A673 (cell line): ENCODE measurements at regions not wholly inside any gene's neighbourhood (a gene's known extent, or its start where the extent isn't known, plus 50 kb on each side); places are given as distances from the start of the nearest gene placed in this dataset.

ENCODE experiments used
- BruUV-seq: library from RNA; stranded (reverse); fragments of 400-500 nt; replicated peaks from 2 replicates; lab custom pipeline; 2021; lab: Mats Ljungman, UMichigan
- CTCF ChIA-PET: fragments of 300-600 bp; sonication (Branson Sonifier 250); formaldehyde crosslinking; loops from one replicate; lab custom pipeline; 2022; ENCODE audit warnings: antibody characterized with exemption; lab: Charles Lee
- POLR2A ChIA-PET: fragments of 300-600 bp; sonication (Branson Sonifier 250); formaldehyde crosslinking; loops from one replicate; lab custom pipeline; 2022; ENCODE audit warnings: antibody characterized with exemption; ENCODE audit not compliant: low non-redundant PET; lab: Charles Lee
- DNase-seq: peaks from one replicate; pipeline ENCODE4 v3.0.0-alpha.2; 2015; ENCODE audit warnings: low spot score
- H3K27ac ChIP-seq: fragments of 200-600 bp; sonication (generic); 2 replicates; pipeline ENCODE4 v1.5.1; 2016; ENCODE audit warnings: mixed run types, low read depth, mild to moderate bottlenecking, mixed read lengths, antibody characterized with exemption, low read length; ENCODE audit not compliant: poor library complexity, severe bottlenecking
- H3K27me3 ChIP-seq: fragments of 200-600 bp; sonication (generic); replicated peaks from 2 replicates; pipeline ENCODE4 v1.6.1; 2017; ENCODE audit warnings: mixed run types, low read depth, mild to moderate bottlenecking, mixed read lengths, antibody characterized with exemption, low read length; ENCODE audit not compliant: insufficient read depth, poor library complexity
- H3K36me3 ChIP-seq: fragments of 200-600 bp; sonication (generic); 2 replicates; pipeline ENCODE4 v1.6.1; 2016; ENCODE audit warnings: mixed run types, mild to moderate bottlenecking, mixed read lengths, antibody characterized with exemption, low read length; ENCODE audit not compliant: insufficient read depth, poor library complexity, severe bottlenecking
- H3K4me1 ChIP-seq: fragments of 200-600 bp; sonication (generic); 2 replicates; pipeline ENCODE4 v1.6.1; 2017; ENCODE audit warnings: mixed run types, mild to moderate bottlenecking, mixed read lengths, antibody characterized with exemption, low read length; ENCODE audit not compliant: insufficient read depth, poor library complexity, severe bottlenecking
- H3K4me3 ChIP-seq: fragments of 200-600 bp; sonication (generic); 2 replicates; pipeline ENCODE4 v1.5.1; 2016; ENCODE audit warnings: low read depth, mixed run types, mild to moderate bottlenecking, mixed read lengths, low read length; ENCODE audit not compliant: poor library complexity, severe bottlenecking
- H3K9me3 ChIP-seq: fragments of 200-600 bp; sonication (generic); 2 replicates; pipeline ENCODE4 v1.6.1; 2016; ENCODE audit warnings: mixed run types, low read depth, mild to moderate bottlenecking, mixed read lengths, antibody characterized with exemption, low read length; ENCODE audit not compliant: poor library complexity, severe bottlenecking
- EZH2 ChIP-seq: fragments of 200-600 bp; sonication (generic); IDR thresholded peaks from 2 replicates; pipeline ENCODE4 v1.6.1; 2017; ENCODE audit warnings: borderline replicate concordance, low read depth, mild to moderate bottlenecking, mixed read lengths, antibody characterized with exemption, low read length; ENCODE audit not compliant: poor library complexity, severe bottlenecking
- intact Hi-C: fragments of 100-400 bp; cut with micrococcal nuclease; formaldehyde crosslinking; loops from one replicate; pipeline ENCODE4 v1.10.0; 2022; ENCODE audit not compliant: unreplicated experiment
- TF ChIP-seq, protein P1 (sequence below): fragments of 300-800, 200-600 bp; sonication (generic); conservative IDR thresholded peaks from 2 replicates; pipeline ENCODE4 v1.5.1; 2017; ENCODE audit warnings: low read depth, mild to moderate bottlenecking, antibody characterized with exemption, low read length, moderate library complexity, mixed read lengths

DNA sequence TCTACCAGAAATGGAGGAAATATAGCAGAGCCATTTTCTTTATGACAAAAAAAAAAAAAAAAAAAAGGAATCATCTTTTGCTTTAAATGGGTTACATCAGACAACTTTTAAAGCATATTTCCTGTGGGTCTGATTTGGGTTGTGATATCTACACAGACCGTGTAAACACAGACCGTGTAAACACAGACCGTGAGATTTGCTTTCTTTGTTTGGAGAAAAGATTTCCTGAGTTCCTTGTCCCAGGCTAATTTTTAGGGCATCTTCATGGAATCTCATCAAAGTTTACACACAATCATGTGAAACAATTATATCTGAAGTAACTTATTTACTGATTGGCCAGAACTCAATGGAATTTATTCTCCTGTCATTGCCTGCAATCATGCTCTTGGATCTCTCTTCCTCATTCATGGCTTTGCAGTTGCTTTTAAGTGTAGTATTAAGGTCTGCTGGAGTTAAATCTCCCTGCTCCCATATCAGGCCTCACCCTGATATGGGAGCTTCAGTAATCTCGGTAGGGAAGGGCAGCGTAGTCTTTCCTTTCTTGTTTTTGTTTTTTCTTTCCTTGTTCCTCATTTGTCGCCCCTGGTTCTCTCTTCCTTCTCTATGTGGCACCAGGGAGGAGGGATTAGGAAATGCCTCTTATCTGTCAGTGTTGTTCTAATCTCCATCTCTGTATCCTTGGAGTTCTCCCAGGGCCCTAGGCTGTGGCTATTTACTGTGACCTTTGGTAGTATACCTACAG lies 248.6 kb upstream of the JADE1 start:
- H3K36me3 ChIP-seq = no peaks in the 10 kb centered on the region

DNA sequence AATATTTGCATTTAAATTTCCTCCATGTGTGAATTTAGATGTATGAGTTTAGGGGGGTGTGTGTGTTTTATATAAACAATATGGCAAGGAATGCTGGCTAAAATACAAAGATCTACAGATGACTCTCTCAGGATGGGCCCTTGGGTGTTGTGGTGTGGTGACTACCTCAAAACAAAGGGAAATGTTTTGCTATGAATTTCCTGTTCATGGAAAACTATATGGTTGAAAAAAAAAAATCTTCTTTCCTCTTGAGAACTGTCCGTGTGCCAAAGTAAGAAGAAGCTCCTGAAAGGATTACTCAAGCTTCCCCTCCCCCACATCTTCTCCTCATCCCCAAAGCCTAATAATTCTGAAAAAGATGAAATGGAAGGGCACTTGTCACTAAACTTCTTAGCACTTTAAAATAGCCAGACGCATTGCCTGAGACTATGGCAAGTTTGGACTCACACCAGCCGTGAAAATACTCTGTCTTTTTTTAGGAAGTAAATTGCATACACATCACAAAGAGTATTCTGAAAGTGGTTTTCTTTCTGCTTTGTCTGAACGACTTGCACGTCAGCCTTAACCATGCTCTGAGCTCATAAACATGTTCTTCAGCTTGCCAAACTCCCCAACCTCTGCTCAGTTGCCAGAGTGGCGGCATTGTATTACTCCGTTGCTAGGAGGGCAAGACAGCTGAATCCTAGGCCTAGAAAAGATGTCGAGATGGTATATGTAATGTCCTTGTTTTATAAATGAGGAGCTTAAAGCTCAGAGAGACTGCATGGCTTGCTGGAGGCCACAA lies 250.4 kb upstream of the JADE1 start:
- Histone ChIP-seq H3K4me1 (peaks cover 1% of the 10 kb centered on the region), H3K9me3 (no peaks in the 10 kb centered on the region), H3K27ac (no peak overlapping the region), H3K36me3 (no peaks in the 10 kb centered on the region), H3K27me3 (no peaks in the 10 kb centered on the region), H3K4me3 (no peak overlapping the region)
- no peak for TF ChIP-seq EZH2
- TF ChIP-seq, protein P1, sequence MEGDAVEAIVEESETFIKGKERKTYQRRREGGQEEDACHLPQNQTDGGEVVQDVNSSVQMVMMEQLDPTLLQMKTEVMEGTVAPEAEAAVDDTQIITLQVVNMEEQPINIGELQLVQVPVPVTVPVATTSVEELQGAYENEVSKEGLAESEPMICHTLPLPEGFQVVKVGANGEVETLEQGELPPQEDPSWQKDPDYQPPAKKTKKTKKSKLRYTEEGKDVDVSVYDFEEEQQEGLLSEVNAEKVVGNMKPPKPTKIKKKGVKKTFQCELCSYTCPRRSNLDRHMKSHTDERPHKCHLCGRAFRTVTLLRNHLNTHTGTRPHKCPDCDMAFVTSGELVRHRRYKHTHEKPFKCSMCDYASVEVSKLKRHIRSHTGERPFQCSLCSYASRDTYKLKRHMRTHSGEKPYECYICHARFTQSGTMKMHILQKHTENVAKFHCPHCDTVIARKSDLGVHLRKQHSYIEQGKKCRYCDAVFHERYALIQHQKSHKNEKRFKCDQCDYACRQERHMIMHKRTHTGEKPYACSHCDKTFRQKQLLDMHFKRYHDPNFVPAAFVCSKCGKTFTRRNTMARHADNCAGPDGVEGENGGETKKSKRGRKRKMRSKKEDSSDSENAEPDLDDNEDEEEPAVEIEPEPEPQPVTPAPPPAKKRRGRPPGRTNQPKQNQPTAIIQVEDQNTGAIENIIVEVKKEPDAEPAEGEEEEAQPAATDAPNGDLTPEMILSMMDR = no peak
- ChIA-PET CTCF (no interaction called here), POLR2A (interaction anchor here (0.5 kb wide), 1 partner anchor 96 kb away, joined by 3 read pairs; no protein-coding TSS in a partner anchor)
- BruUV-seq = no TSS peak
- intact Hi-C loops = no loop called here
- no peak for DNase-seq

More for the DNA sequence above, 248.6 kb upstream of the JADE1 start:
- H3K4me1 ChIP-seq = no peaks in the 10 kb centered on the region
- no peak overlapping the region for H3K4me3 ChIP-seq
- no peak overlapping the region for H3K27ac ChIP-seq
- no TSS peak for BruUV-seq
- POLR2A ChIA-PET = interaction anchor here (0.6 kb wide), 1 partner anchor 12 kb away, joined by 3 read pairs; no protein-coding TSS in a partner anchor
- CTCF ChIA-PET = no interaction called here
- intact Hi-C loops = no loop called here
- H3K9me3 ChIP-seq = no peaks in the 10 kb centered on the region
- H3K27me3 ChIP-seq = no peaks in the 10 kb centered on the region
- DNase-seq = no peak
- TF ChIP-seq EZH2 = no peak
- TF ChIP-seq, protein P1 = no peak

DNA sequence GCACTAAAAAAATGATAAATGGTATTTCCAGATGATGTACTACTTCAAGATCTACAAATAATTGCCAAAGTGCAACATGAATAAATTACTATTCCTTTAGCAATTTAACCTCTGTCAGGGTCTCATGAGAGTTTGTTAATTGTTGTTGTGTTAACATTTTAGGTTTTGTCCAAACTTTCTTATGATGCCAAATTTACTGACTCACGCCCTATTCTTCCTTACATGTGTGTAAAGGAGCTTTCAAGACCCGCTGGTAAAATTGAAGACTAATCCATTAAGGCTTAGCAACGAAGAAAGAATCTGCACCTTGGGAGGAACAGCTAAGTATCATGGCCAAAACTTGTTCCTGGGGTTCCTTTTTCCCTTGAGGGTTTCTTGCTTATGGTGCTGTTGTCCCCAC lies 252.7 kb upstream of the JADE1 start:
- Histone ChIP-seq H3K4me1 (peaks cover 8% of the 10 kb centered on the region), H3K9me3 (no peaks in the 10 kb centered on the region), H3K27me3 (no peaks in the 10 kb centered on the region), H3K27ac (no peak overlapping the region), H3K4me3 (no peak overlapping the region), H3K36me3 (no peaks in the 10 kb centered on the region)
- DNase-seq = no peak
- intact Hi-C loops = no loop called here
- POLR2A ChIA-PET = no interaction called here
- no TSS peak for BruUV-seq
- no peak for TF ChIP-seq EZH2
- TF ChIP-seq, protein P1 = no peak
- CTCF ChIA-PET = no interaction called here
